Adrenal gland (tissue), 9 donors: ENCODE measurements at regions not wholly inside any gene's neighbourhood (a gene's known extent, or its start where the extent isn't known, plus 50 kb on each side); places are given as distances from the start of the nearest gene placed in this dataset.

ENCODE experiments used
- DNase-seq, 7 donors: peaks; one replicate each; pipeline ENCODE4 v3.0.0-alpha.2; 2019 to 2020
- H3K27ac ChIP-seq, 5 donors: fragments of 200-600 bp; sonication (generic) in 4 of 5; 1 replicate in 3 of 5; 2 replicates in 2 of 5; pipeline versions ENCODE4 v1.5.1 to v1.8.0; 2016 to 2020; ENCODE audit warnings: mild to moderate bottlenecking in 1 of 5
- H3K27me3 ChIP-seq: fragments of 200-600 bp; 2 replicates; pipeline ENCODE4 v1.8.0; 2021
- H3K36me3 ChIP-seq, 2 donors: fragments of 200-600 bp; replicated peaks in 1 of 2; 1 replicate in 1 of 2; 2 replicates in 1 of 2; pipeline versions ENCODE4 v1.5.1 to v1.8.0; 2018 to 2022
- H3K4me1 ChIP-seq, 2 donors: fragments of 200-600 bp; replicated peaks in 1 of 2; 1 replicate in 1 of 2; 2 replicates in 1 of 2; pipeline versions ENCODE4 v1.5.1 to v1.8.0; 2018 to 2021
- H3K4me3 ChIP-seq, 4 donors: fragments of 200-600 bp; sonication (generic) in 3 of 4; one replicate each; pipeline ENCODE4 v1.5.1; 2016 to 2018
- H3K9me3 ChIP-seq, 3 donors: fragments of 200-600 bp; sonication (generic) in 1 of 3; replicated peaks in 1 of 3; 1 replicate in 2 of 3; 2 replicates in 1 of 3; pipeline versions ENCODE4 v1.5.1 to v1.8.0; 2016 to 2021
- CTCF ChIP-seq, 6 experiments: fragments of 450-650 bp in 4 of 6; fragments of 200-600 bp in 2 of 6; sonication (generic) in 1 of 6; IDR thresholded peaks; 1 replicate in 5 of 6; 2 replicates in 1 of 6; pipeline versions ENCODE4 v1.5.1 to v1.8.0; 2016 to 2021; ENCODE audit warnings: antibody characterized with exemption in 6 of 6, mild to moderate bottlenecking in 2 of 6, moderate library complexity in 1 of 6
- POLR2A ChIP-seq, 2 donors: fragments of 450-650 bp; IDR thresholded peaks; one replicate each; pipeline ENCODE4 v1.6.1; 2017; ENCODE audit warnings: antibody characterized with exemption in 2 of 2, mild to moderate bottlenecking in 2 of 2, moderate library complexity in 1 of 2
- WGBS, 4 donors: extraction: QIAGEN DNeasy Blood & Tissue Kit in 2 of 4; methylation state at CpG; one replicate each; pipeline versions ENCODE4 v1.1.5 to v1.1.7; 2013 to 2017; 5-methylcytosine and 5-hydroxymethylcytosine counted together
- intact Hi-C, 2 donors: fragments of 100-400 bp; cut with DNase I; formaldehyde crosslinking; loops; one replicate each; pipeline versions ENCODE4 v1.14.1 to v1.15.0; 2022 to 2023
- donor health status: healthy with polysubstance abuse.
- donor health status: Bipolar disorder and iron deficiency.
- donor health status: DM: yes; HTN: yes; CAD: no.
- donor health status: DM: no; HTN: no; CAD: no.
- donor health status: DM: no; HTN: no; CAD: no.

GRCh38 chr15:62404194-62404985 lies 239.3 kb upstream of the C2CD4B start:
- no peak for TF ChIP-seq CTCF (IDR thresholded peaks at IDR 0.05)
- TF ChIP-seq POLR2A (IDR thresholded peaks at IDR 0.05), result no peak
- no peak overlapping the region for H3K27ac ChIP-seq
- no peak overlapping the region for H3K4me3 ChIP-seq
- no peaks in the 10 kb centered on the region for H3K36me3 ChIP-seq
- 71 to 74% (median 72%) methylated on average over 7 of the region's 7 CpGs for WGBS, 4 donors
- no peak for DNase-seq
- no peaks in the 10 kb centered on the region for H3K9me3 ChIP-seq
- H3K27me3 ChIP-seq, result no peaks in the 10 kb centered on the region
- intact Hi-C loops, result no loop called here
- peaks cover 0 to 5% of the 10 kb centered on the region in 2 donors for H3K4me1 ChIP-seq

GRCh38 chr15:62406305-62406891 lies 241.3 kb upstream of the C2CD4B start:
- no peak for DNase-seq
- H3K27ac ChIP-seq, result no peak overlapping the region
- WGBS, 4 donors, result 88 to 100% (median 92%) methylated on average over 1 of the region's 1 CpG
- no peaks in the 10 kb centered on the region for H3K9me3 ChIP-seq
- H3K27me3 ChIP-seq, result no peaks in the 10 kb centered on the region
- H3K4me3 ChIP-seq, result no peak overlapping the region
- H3K4me1 ChIP-seq, result peaks cover 0 to 5% of the 10 kb centered on the region in 2 donors
- intact Hi-C loops, result no loop called here
- H3K36me3 ChIP-seq, result no peaks in the 10 kb centered on the region
- TF ChIP-seq CTCF (IDR thresholded peaks at IDR 0.05) (no peak), POLR2A (IDR thresholded peaks at IDR 0.05) (no peak)

- no peak for TF ChIP-seq CTCF (IDR thresholded peaks at IDR 0.05)
- no peak for TF ChIP-seq POLR2A (IDR thresholded peaks at IDR 0.05)
- no peaks in the 10 kb centered on the region for H3K9me3 ChIP-seq
- H3K4me1 ChIP-seq, result peaks cover 0 to 6% of the 10 kb centered on the region in 2 donors
- DNase-seq, result no peak
- 91 to 96% (median 94%) methylated on average over 4 of the region's 4 CpGs for WGBS, 4 donors
- H3K27me3 ChIP-seq, result no peaks in the 10 kb centered on the region
- intact Hi-C loops, result no loop called here
- no peak overlapping the region for H3K4me3 ChIP-seq
- H3K27ac ChIP-seq, result no peak overlapping the region
- H3K36me3 ChIP-seq, result no peaks in the 10 kb centered on the region
These were observed 242.1 kb upstream of the C2CD4B start for GRCh38 chr15:62407216-62407615.

- Histone ChIP-seq H3K9me3 (no peaks in the 10 kb centered on the region), H3K27me3 (no peaks in the 10 kb centered on the region), H3K4me1 (peaks cover 0 to 9% of the 10 kb centered on the region in 2 donors), H3K36me3 (no peaks in the 10 kb centered on the region), H3K27ac (no peak overlapping the region), H3K4me3 (no peak overlapping the region)
- 93 to 98% (median 96%) methylated on average over 4 of the region's 4 CpGs for WGBS, 4 donors
- DNase-seq, result no peak
- intact Hi-C loops, result no loop called here
- TF ChIP-seq CTCF (IDR thresholded peaks at IDR 0.05) (no peak), POLR2A (IDR thresholded peaks at IDR 0.05) (no peak)
These were observed 242.9 kb upstream of the C2CD4B start for GRCh38 chr15:62407962-62408361.
